GM12864 (cell line): ENCODE measurements at regions not wholly inside any gene's neighbourhood (a gene's known extent, or its start where the extent isn't known, plus 50 kb on each side); places are given as distances from the start of the nearest gene placed in this dataset.

ENCODE experiments used
- DNase-seq: peaks from one replicate; pipeline ENCODE4 v3.0.0-alpha.2; 2011; ENCODE audit warnings: low read depth
- H3K4me3 ChIP-seq: 2 replicates; pipeline ENCODE4 v1.5.1; 2011; ENCODE audit warnings: mild to moderate bottlenecking, low read depth, low read length, control low read depth
- CTCF ChIP-seq: IDR thresholded peaks from 2 replicates; pipeline ENCODE4 v1.5.1; 2011; ENCODE audit warnings: low read depth, mild to moderate bottlenecking, moderate library complexity, low read length, control low read depth, inconsistent platforms; ENCODE audit errors: missing control alignments

- no peak overlapping the region for H3K4me3 ChIP-seq
- no peak for TF ChIP-seq CTCF
- DNase-seq = no peak
Observed at GRCh38 chr14:82270286-82270685, 736.6 kb upstream of the SEL1L start.

- no peak for DNase-seq
- TF ChIP-seq CTCF = no peak
- H3K4me3 ChIP-seq = no peak overlapping the region
Observed at GRCh38 chr14:82298811-82299210, 765.2 kb upstream of the SEL1L start.

- no peak for DNase-seq
- H3K4me3 ChIP-seq = no peak overlapping the region
- no peak for TF ChIP-seq CTCF
Observed at GRCh38 chr14:82309199-82309598, 775.5 kb upstream of the SEL1L start.

GRCh38 chr14:82313889-82314288, 780.2 kb upstream of the SEL1L start:
- DNase-seq = no peak
- H3K4me3 ChIP-seq = no peak overlapping the region
- no peak for TF ChIP-seq CTCF

GRCh38 chr14:82328442-82328841, 794.8 kb upstream of the SEL1L start:
- no peak for TF ChIP-seq CTCF
- DNase-seq = no peak
- H3K4me3 ChIP-seq = no peak overlapping the region

- TF ChIP-seq CTCF = no peak
- no peak for DNase-seq
- H3K4me3 ChIP-seq = no peak overlapping the region
Observed at GRCh38 chr14:82341261-82341810, 807.7 kb upstream of the SEL1L start.

- H3K4me3 ChIP-seq = no peak overlapping the region
- no peak for TF ChIP-seq CTCF
- DNase-seq = no peak
Observed at GRCh38 chr14:82342596-82342995, 808.9 kb upstream of the SEL1L start.
